NCI-H524 treated with DMSO at 0.1 percent for 48 hours (cell line): ENCODE measurements at regions not wholly inside any gene's neighbourhood (a gene's known extent, or its start where the extent isn't known, plus 50 kb on each side); places are given as distances from the start of the nearest gene placed in this dataset.
"Not testable (repeated sequence)": the region's sequence is repeated elsewhere in the genome, so short reads cannot be mapped to it uniquely, and the experiment has no call there.

Experiments
- DNase-seq: peaks from one replicate; lab custom pipeline; 2025; lab: John Stamatoyannopoulos, UW

- DNase-seq, result no peak
These were observed 50.2 kb upstream of the FGF3 start for GRCh38 chr11:69869311-69869939.

GRCh38 chr11:69870766-69871165 is 51.5 kb upstream of the FGF3 start:
- no peak for DNase-seq

GRCh38 chr11:69873166-69874077 is 54.2 kb upstream of the FGF3 start:
- DNase-seq, result no peak

- DNase-seq, result no peak
These were observed 55.2 kb upstream of the FGF3 start for GRCh38 chr11:69874178-69874983.

- DNase-seq, result no peak
These were observed 55.9 kb upstream of the FGF3 start for GRCh38 chr11:69874984-69875624.

GRCh38 chr11:69876013-69876412 is 56.8 kb upstream of the FGF3 start:
- DNase-seq, result no peak

GRCh38 chr11:69877235-69877634 is 58.0 kb upstream of the FGF3 start:
- DNase-seq, result no peak

GRCh38 chr11:69877704-69878103 is 58.5 kb upstream of the FGF3 start:
- not testable (repeated sequence) for DNase-seq

GRCh38 chr11:69878144-69878883 is 59.1 kb upstream of the FGF3 start:
- DNase-seq, result no peak

- DNase-seq, result no peak
These were observed 59.9 kb upstream of the FGF3 start for GRCh38 chr11:69878927-69879728.

- no peak for DNase-seq
These were observed 60.5 kb upstream of the FGF3 start for GRCh38 chr11:69879729-69880005.

GRCh38 chr11:69880041-69880825 is 61.0 kb upstream of the FGF3 start:
- no peak for DNase-seq

- DNase-seq, result no peak
These were observed 61.7 kb upstream of the FGF3 start for GRCh38 chr11:69880826-69881445.

- DNase-seq, result no peak
These were observed 62.5 kb upstream of the FGF3 start for GRCh38 chr11:69881467-69882269.

- no peak for DNase-seq
These were observed 63.0 kb upstream of the FGF3 start for GRCh38 chr11:69882270-69882608.

- DNase-seq, result no peak
These were observed 64.4 kb upstream of the FGF3 start for GRCh38 chr11:69883292-69884255.

GRCh38 chr11:69884286-69884685 is 65.1 kb upstream of the FGF3 start:
- no peak for DNase-seq

- no peak for DNase-seq
These were observed 65.5 kb upstream of the FGF3 start for GRCh38 chr11:69884751-69885150.
